B cell (primary cell): ENCODE measurements at regions not wholly inside any gene's neighbourhood (a gene's known extent, or its start where the extent isn't known, plus 50 kb on each side); places are given as distances from the start of the nearest gene placed in this dataset.

Experiments used
- ATAC-seq: fragments of 200-7000 bp; cut with Tn5 transposase; one replicate; pipeline ENCODE4 v1.10.0; 2021; ENCODE audit warnings: low read depth, mild to moderate bottlenecking, moderate number of reproducible peaks, moderate library complexity
- CTCF ChIA-PET: fragments of 350-600 bp; sonication (Branson Sonifier 250); formaldehyde crosslinking; loops from one replicate; lab custom pipeline; 2021; ENCODE audit warnings: antibody characterized with exemption, inconsistent platforms; lab: Charles Lee
- POLR2A ChIA-PET: fragments of 350-600 bp; sonication (Branson Sonifier 250); formaldehyde crosslinking; loops from one replicate; lab custom pipeline; 2021; ENCODE audit warnings: antibody characterized with exemption; lab: Charles Lee
- DNase-seq: peaks from one replicate; pipeline ENCODE4 v3.0.0; 2013
- H2AFZ ChIP-seq: 2 replicates; pipeline ENCODE4 v1.6.1; 2012; ENCODE audit warnings: mild to moderate bottlenecking, low read depth, low read length; ENCODE audit not compliant: insufficient read depth, poor library complexity, severe bottlenecking
- H3K27ac ChIP-seq, 2 donors: 1 replicate in 1 of 2; 2 replicates in 1 of 2; pipeline ENCODE4 v1.5.1; 2012 to 2013; ENCODE audit warnings: low read length in 2 of 2, mild to moderate bottlenecking in 2 of 2, moderate library complexity in 1 of 2
- H3K27me3 ChIP-seq, 4 experiments: fragments of 200-600 bp in 1 of 4; sonication (generic) in 1 of 4; replicated peaks in 1 of 4; 1 replicate in 2 of 4; 2 replicates in 2 of 4; pipeline versions ENCODE4 v1.6.1 to v1.7.0; 2013 to 2016; ENCODE audit warnings: low read length in 3 of 4, mild to moderate bottlenecking in 2 of 4, mixed read lengths in 1 of 4, moderate library complexity in 1 of 4; ENCODE audit not compliant: insufficient read depth in 4 of 4, control insufficient read depth in 3 of 4; ENCODE audit errors: control extremely low read depth in 1 of 4
- H3K36me3 ChIP-seq, 2 experiments: replicated peaks in 1 of 2; 1 replicate in 1 of 2; 2 replicates in 1 of 2; pipeline versions ENCODE4 v1.6.1 to v1.7.1; 2013; ENCODE audit warnings: low read length in 1 of 2; ENCODE audit not compliant: insufficient read depth in 2 of 2, control insufficient read depth in 1 of 2; ENCODE audit errors: control extremely low read depth in 1 of 2, extremely low read depth in 1 of 2
- H3K4me1 ChIP-seq, 2 donors: fragments of 200-600 bp in 1 of 2; sonication (generic) in 1 of 2; 1 replicate in 1 of 2; 2 replicates in 1 of 2; pipeline versions ENCODE4 v1.5.1 to v1.6.1; 2013 to 2017; ENCODE audit warnings: low read length in 2 of 2; ENCODE audit not compliant: control insufficient read depth in 2 of 2, insufficient read depth in 2 of 2
- H3K4me2 ChIP-seq: replicated peaks from 2 replicates; pipeline ENCODE3; 2012; ENCODE audit warnings: mild to moderate bottlenecking, low read depth, low read length; ENCODE audit not compliant: poor library complexity, severe bottlenecking
- H3K4me3 ChIP-seq, 5 experiments: fragments of 200-600 bp in 1 of 5; sonication (generic) in 1 of 5; 1 replicate in 3 of 5; 2 replicates in 2 of 5; pipeline versions ENCODE4 v1.5.1 to v1.7.0; 2011 to 2016; ENCODE audit warnings: low read length in 4 of 5, mild to moderate bottlenecking in 4 of 5, low read depth in 2 of 5, control low read depth in 1 of 5, moderate library complexity in 1 of 5; ENCODE audit not compliant: insufficient read depth in 1 of 5; ENCODE audit errors: control extremely low read depth in 1 of 5, extremely low read depth in 1 of 5
- H3K79me2 ChIP-seq: fragments of 200-600 bp; sonication (generic); one replicate; pipeline ENCODE4 v1.6.0; 2016; ENCODE audit warnings: low read length; ENCODE audit not compliant: control insufficient read depth, insufficient read depth
- H3K9ac ChIP-seq: fragments of 200-600 bp; sonication (generic); 2 replicates; pipeline ENCODE4 v1.6.1; 2017; ENCODE audit warnings: mild to moderate bottlenecking, low read length, moderate library complexity
- H3K9me3 ChIP-seq, 3 donors: one replicate each; pipeline versions ENCODE4 v1.6.1 to v1.7.1; 2013; ENCODE audit warnings: low read length in 2 of 3; ENCODE audit not compliant: control insufficient read depth in 2 of 3, insufficient read depth in 1 of 3; ENCODE audit errors: control extremely low read depth in 1 of 3
- H4K20me1 ChIP-seq: 2 replicates; pipeline ENCODE4 v1.6.0; 2012; ENCODE audit warnings: mild to moderate bottlenecking, low read length; ENCODE audit not compliant: insufficient read depth, control insufficient read depth, poor library complexity, severe bottlenecking
- H3K27ac Mint-ChIP-seq: one replicate; pipeline ENCODE4 v1.8.0; 2021; ENCODE audit warnings: mixed read lengths
- H3K27me3 Mint-ChIP-seq: one replicate; pipeline ENCODE4 v1.8.0; 2021; ENCODE audit warnings: mixed read lengths
- H3K4me1 Mint-ChIP-seq: one replicate; pipeline ENCODE4 v1.8.0; 2021; ENCODE audit warnings: mixed read lengths
- H3K4me3 Mint-ChIP-seq: one replicate; pipeline ENCODE4 v1.8.0; 2021; ENCODE audit warnings: mixed read lengths
- H3K9me3 Mint-ChIP-seq: one replicate; pipeline ENCODE4 v1.8.0; 2022; ENCODE audit warnings: mixed read lengths; ENCODE audit not compliant: insufficient read depth
- EZH2 ChIP-seq: IDR thresholded peaks from 2 replicates; pipeline ENCODE4 v1.6.1; 2012; ENCODE audit warnings: borderline replicate concordance, low read depth, mild to moderate bottlenecking, moderate library complexity, low read length; ENCODE audit not compliant: insufficient read depth, poor library complexity, severe bottlenecking
- WGBS: methylation state at CpG from one replicate; pipeline ENCODE4 v1.1.5; 2013; ENCODE audit warnings: missing lambda C conversion rate; ENCODE audit not compliant: insufficient coverage; 5-methylcytosine and 5-hydroxymethylcytosine counted together
- intact Hi-C: fragments of 100-400 bp; cut with micrococcal nuclease; formaldehyde crosslinking; loops from one replicate; pipeline ENCODE4 v1.10.0; 2022
- TF ChIP-seq, protein P1 (sequence below): fragments of 200-600 bp; IDR thresholded peaks from one replicate; pipeline ENCODE4 v1.8.0; 2022; ENCODE audit warnings: antibody characterized with exemption, mild to moderate bottlenecking

DNA sequence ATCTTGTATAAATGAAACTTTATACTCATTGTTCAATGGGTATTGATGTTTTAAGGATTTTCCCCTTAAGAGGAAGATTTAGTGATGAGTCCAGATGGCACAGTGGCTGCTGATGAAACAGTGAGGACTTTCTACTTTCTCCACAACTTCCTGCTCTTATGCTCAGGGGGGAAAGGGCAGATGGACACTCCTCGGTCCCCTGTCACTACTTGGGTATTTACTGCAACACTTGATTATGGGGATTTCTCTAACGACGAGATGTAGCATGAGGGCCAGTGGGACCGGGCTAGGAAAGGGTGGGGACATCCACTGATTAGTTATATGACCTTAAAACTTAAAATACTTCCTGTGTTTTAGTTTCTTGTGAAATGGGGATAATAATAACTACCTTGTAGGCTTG lies 146.1 kb upstream of the HMHB1 start:
- ChIA-PET POLR2A (no interaction called here), CTCF (no interaction called here)
- no peaks in the 10 kb centered on the region for H4K20me1 ChIP-seq
- DNase-seq: no peak
- no peak overlapping the region for H3K27ac ChIP-seq
- no peak overlapping the region for H3K4me3 Mint-ChIP-seq
- H3K79me2 ChIP-seq: no peaks in the 10 kb centered on the region
- H3K27me3 Mint-ChIP-seq: no peaks in the 10 kb centered on the region
- H3K9me3 ChIP-seq: no peaks in the 10 kb centered on the region
- no peak overlapping the region for H2AFZ ChIP-seq
- no peaks in the 10 kb centered on the region for H3K36me3 ChIP-seq
- no peak overlapping the region for H3K4me2 ChIP-seq
- H3K27me3 ChIP-seq: no peaks in the 10 kb centered on the region
- H3K27ac Mint-ChIP-seq: no peak overlapping the region
- no peaks in the 10 kb centered on the region for H3K4me1 ChIP-seq
- no CpG with 5 or more reads among the region's 4 CpGs for WGBS
- no peak for ATAC-seq
- TF ChIP-seq EZH2: no peak
- TF ChIP-seq, protein P1, sequence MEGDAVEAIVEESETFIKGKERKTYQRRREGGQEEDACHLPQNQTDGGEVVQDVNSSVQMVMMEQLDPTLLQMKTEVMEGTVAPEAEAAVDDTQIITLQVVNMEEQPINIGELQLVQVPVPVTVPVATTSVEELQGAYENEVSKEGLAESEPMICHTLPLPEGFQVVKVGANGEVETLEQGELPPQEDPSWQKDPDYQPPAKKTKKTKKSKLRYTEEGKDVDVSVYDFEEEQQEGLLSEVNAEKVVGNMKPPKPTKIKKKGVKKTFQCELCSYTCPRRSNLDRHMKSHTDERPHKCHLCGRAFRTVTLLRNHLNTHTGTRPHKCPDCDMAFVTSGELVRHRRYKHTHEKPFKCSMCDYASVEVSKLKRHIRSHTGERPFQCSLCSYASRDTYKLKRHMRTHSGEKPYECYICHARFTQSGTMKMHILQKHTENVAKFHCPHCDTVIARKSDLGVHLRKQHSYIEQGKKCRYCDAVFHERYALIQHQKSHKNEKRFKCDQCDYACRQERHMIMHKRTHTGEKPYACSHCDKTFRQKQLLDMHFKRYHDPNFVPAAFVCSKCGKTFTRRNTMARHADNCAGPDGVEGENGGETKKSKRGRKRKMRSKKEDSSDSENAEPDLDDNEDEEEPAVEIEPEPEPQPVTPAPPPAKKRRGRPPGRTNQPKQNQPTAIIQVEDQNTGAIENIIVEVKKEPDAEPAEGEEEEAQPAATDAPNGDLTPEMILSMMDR: no peak
- no peaks in the 10 kb centered on the region for H3K4me1 Mint-ChIP-seq
- no peaks in the 10 kb centered on the region for H3K9me3 Mint-ChIP-seq
- no peak overlapping the region for H3K9ac ChIP-seq
- no peak overlapping the region for H3K4me3 ChIP-seq
- intact Hi-C loops: no loop called here

DNA sequence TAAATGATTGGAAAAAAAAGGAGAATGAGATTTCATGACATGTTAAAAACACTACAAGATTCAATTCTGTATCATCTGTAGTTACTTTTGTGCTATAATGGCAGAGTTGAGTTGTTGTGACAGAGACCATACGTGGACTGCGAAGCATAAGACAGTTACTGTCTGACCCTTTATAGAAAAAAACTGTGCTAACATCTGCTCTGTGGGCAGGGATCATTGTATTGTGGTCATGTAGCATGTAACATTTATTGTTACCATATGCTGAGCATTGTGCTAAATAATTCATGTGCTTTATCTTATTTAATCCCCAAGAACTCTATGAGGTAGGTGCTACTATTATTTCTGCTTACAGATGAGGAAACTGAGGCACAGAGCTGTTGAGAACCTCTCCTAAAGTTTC lies 147.3 kb upstream of the HMHB1 start:
- no peak overlapping the region for H3K4me2 ChIP-seq
- H2AFZ ChIP-seq: no peak overlapping the region
- H3K9me3 ChIP-seq: no peaks in the 10 kb centered on the region
- H3K9ac ChIP-seq: no peak overlapping the region
- Mint-ChIP-seq H3K9me3 (no peaks in the 10 kb centered on the region), H3K4me3 (no peak overlapping the region), H3K4me1 (no peaks in the 10 kb centered on the region), H3K27me3 (no peaks in the 10 kb centered on the region), H3K27ac (no peak overlapping the region)
- H3K27me3 ChIP-seq: no peaks in the 10 kb centered on the region
- H4K20me1 ChIP-seq: no peaks in the 10 kb centered on the region
- H3K36me3 ChIP-seq: no peaks in the 10 kb centered on the region
- no peaks in the 10 kb centered on the region for H3K79me2 ChIP-seq
- H3K4me3 ChIP-seq: no peak overlapping the region
- DNase-seq (no peak), ATAC-seq (no peak)
- ChIA-PET POLR2A (no interaction called here), CTCF (no interaction called here)
- intact Hi-C loops: no loop called here
- TF ChIP-seq EZH2: no peak
- TF ChIP-seq, protein P1: no peak
- WGBS: no CpG with 5 or more reads among the region's 2 CpGs
- no peaks in the 10 kb centered on the region for H3K4me1 ChIP-seq
- no peak overlapping the region for H3K27ac ChIP-seq
